ENCODE measurements at regions not wholly inside any gene's neighbourhood (a gene's known extent, or its start where the extent isn't known, plus 50 kb on each side); places are given as distances from the start of the nearest gene placed in this dataset.

- TF ChIP-seq EP300 (IDR thresholded peaks at IDR 0.05; ENCODE audit: borderline replicate concordance) = no peak
- no peak for TF ChIP-seq TEAD4 (IDR thresholded peaks at IDR 0.05)
- no peak for TF ChIP-seq YY1 (IDR thresholded peaks at IDR 0.05; ENCODE audit: low read depth)
- no peak for TF ChIP-seq TCF12 (IDR thresholded peaks at IDR 0.05; ENCODE audit: low read depth)
- TF ChIP-seq USF1 (IDR thresholded peaks at IDR 0.05) = no peak
- TF ChIP-seq NFIC (IDR thresholded peaks at IDR 0.05) = no peak
- no peak for TF ChIP-seq CEBPB (IDR thresholded peaks at IDR 0.05)
- TF ChIP-seq REST (IDR thresholded peaks at IDR 0.05; ENCODE audit: low read depth) = no peak
- no peak for TF ChIP-seq CREB1 (IDR thresholded peaks at IDR 0.05; ENCODE audit: low read depth)
- TF ChIP-seq RAD21 (IDR thresholded peaks at IDR 0.05; ENCODE audit: low read depth) = no peak
- TF ChIP-seq ZBTB7A (IDR thresholded peaks at IDR 0.05; ENCODE audit: low read depth) = no peak
- TF ChIP-seq MAX (IDR thresholded peaks at IDR 0.05) = no peak
- no peak for TF ChIP-seq TAF1 (IDR thresholded peaks at IDR 0.05; ENCODE audit: low read depth)
- no peak for TF ChIP-seq EGR1 (IDR thresholded peaks at IDR 0.05)
These were observed 483.9 kb downstream of the OMA1 start for GRCh38 chr1:58062635-58063034.

Measured in Ishikawa (cell line).